H1 (cell line): ENCODE measurements at regions not wholly inside any gene's neighbourhood (a gene's known extent, or its start where the extent isn't known, plus 50 kb on each side); places are given as distances from the start of the nearest gene placed in this dataset.

Source experiments
- KDM1A ChIP-seq: fragments of 200-600, 300-600 bp; sonication (generic); IDR thresholded peaks from 2 replicates; pipeline ENCODE4 v1.7.1; 2016; ENCODE audit warnings: mild to moderate bottlenecking, low read length, borderline replicate concordance

- TF ChIP-seq KDM1A: no peak
- TF ChIP-seq, all 59 proteins: peak for 0
Observed at GRCh38 chr3:181987736-181988135, 276.0 kb downstream of the SOX2 start (continued).
